T-helper 2 cell treated with Interferon-gamma antibody and Interleukin-4, amounts not matched to agents 5 μg/mL and 100 μg/mL, for 36 hours (primary cell): ENCODE measurements at regions not wholly inside any gene's neighbourhood (a gene's known extent, or its start where the extent isn't known, plus 50 kb on each side); places are given as distances from the start of the nearest gene placed in this dataset.

Source experiments
- DNase-seq: peaks from one replicate; pipeline ENCODE4 v3.0.0; 2021; ENCODE audit warnings: low spot score
- H3K27ac Mint-ChIP-seq: one replicate; pipeline ENCODE4 v1.8.0; 2021; ENCODE audit warnings: mild to moderate bottlenecking, mixed read lengths
- H3K27me3 Mint-ChIP-seq: one replicate; pipeline ENCODE4 v1.8.0; 2021; ENCODE audit warnings: low read depth, mixed read lengths
- H3K36me3 Mint-ChIP-seq: one replicate; pipeline ENCODE4 v1.8.0; 2021; ENCODE audit warnings: low read depth, mixed read lengths
- H3K4me1 Mint-ChIP-seq: one replicate; pipeline ENCODE4 v1.8.0; 2021; ENCODE audit warnings: low read depth, mixed read lengths
- H3K4me3 Mint-ChIP-seq: one replicate; pipeline ENCODE4 v1.8.0; 2022; ENCODE audit warnings: mild to moderate bottlenecking, moderate library complexity, mixed read lengths
- H3K9me3 Mint-ChIP-seq: one replicate; pipeline ENCODE4 v1.8.0; 2021; ENCODE audit warnings: mixed read lengths

- DNase-seq: no peak
- Mint-ChIP-seq H3K36me3 (no peaks in the 10 kb centered on the region), H3K4me1 (no peaks in the 10 kb centered on the region), H3K27ac (no peak overlapping the region), H3K9me3 (no peaks in the 10 kb centered on the region), H3K4me3 (no peak overlapping the region), H3K27me3 (no peaks in the 10 kb centered on the region)
These were observed 762.9 kb downstream of the LTN1 start for GRCh38 chr21:28229814-28230213.

GRCh38 chr21:28228636-28228995, 764.1 kb downstream of the LTN1 start:
- no peaks in the 10 kb centered on the region for H3K36me3 Mint-ChIP-seq
- no peak overlapping the region for H3K27ac Mint-ChIP-seq
- no peaks in the 10 kb centered on the region for H3K9me3 Mint-ChIP-seq
- DNase-seq: no peak
- H3K27me3 Mint-ChIP-seq: no peaks in the 10 kb centered on the region
- H3K4me3 Mint-ChIP-seq: no peak overlapping the region
- H3K4me1 Mint-ChIP-seq: no peaks in the 10 kb centered on the region

GRCh38 chr21:28227881-28228635, 764.6 kb downstream of the LTN1 start:
- H3K27me3 Mint-ChIP-seq: no peaks in the 10 kb centered on the region
- H3K9me3 Mint-ChIP-seq: no peaks in the 10 kb centered on the region
- H3K27ac Mint-ChIP-seq: no peak overlapping the region
- H3K4me3 Mint-ChIP-seq: no peak overlapping the region
- DNase-seq: no peak
- no peaks in the 10 kb centered on the region for H3K4me1 Mint-ChIP-seq
- H3K36me3 Mint-ChIP-seq: no peaks in the 10 kb centered on the region

- Mint-ChIP-seq H3K27me3 (no peaks in the 10 kb centered on the region), H3K9me3 (no peaks in the 10 kb centered on the region), H3K4me3 (no peak overlapping the region), H3K27ac (no peak overlapping the region), H3K36me3 (no peaks in the 10 kb centered on the region), H3K4me1 (no peaks in the 10 kb centered on the region)
- no peak for DNase-seq
These were observed 766.1 kb downstream of the LTN1 start for GRCh38 chr21:28226563-28226962.

GRCh38 chr21:28224191-28224726, 768.4 kb downstream of the LTN1 start:
- DNase-seq: no peak
- Mint-ChIP-seq H3K27me3 (no peaks in the 10 kb centered on the region), H3K4me1 (no peaks in the 10 kb centered on the region), H3K9me3 (no peaks in the 10 kb centered on the region), H3K27ac (no peak overlapping the region), H3K36me3 (no peaks in the 10 kb centered on the region), H3K4me3 (no peak overlapping the region)

- Mint-ChIP-seq H3K27ac (no peak overlapping the region), H3K9me3 (no peaks in the 10 kb centered on the region), H3K27me3 (no peaks in the 10 kb centered on the region), H3K4me1 (no peaks in the 10 kb centered on the region), H3K4me3 (no peak overlapping the region), H3K36me3 (no peaks in the 10 kb centered on the region)
- DNase-seq: no peak
These were observed 770.7 kb downstream of the LTN1 start for GRCh38 chr21:28221984-28222383.

GRCh38 chr21:28220680-28221079, 772.0 kb downstream of the LTN1 start:
- Mint-ChIP-seq H3K4me1 (no peaks in the 10 kb centered on the region), H3K27me3 (no peaks in the 10 kb centered on the region), H3K9me3 (no peaks in the 10 kb centered on the region), H3K4me3 (no peak overlapping the region), H3K36me3 (no peaks in the 10 kb centered on the region), H3K27ac (no peak overlapping the region)
- DNase-seq: no peak

GRCh38 chr21:28216976-28217523, 775.6 kb downstream of the LTN1 start:
- Mint-ChIP-seq H3K36me3 (no peaks in the 10 kb centered on the region), H3K9me3 (no peaks in the 10 kb centered on the region), H3K4me1 (no peaks in the 10 kb centered on the region), H3K27me3 (no peaks in the 10 kb centered on the region), H3K27ac (no peak overlapping the region), H3K4me3 (no peak overlapping the region)
- no peak for DNase-seq

- Mint-ChIP-seq H3K9me3 (no peaks in the 10 kb centered on the region), H3K36me3 (no peaks in the 10 kb centered on the region), H3K4me1 (no peaks in the 10 kb centered on the region), H3K27me3 (no peaks in the 10 kb centered on the region), H3K4me3 (no peak overlapping the region), H3K27ac (no peak overlapping the region)
- DNase-seq: no peak
These were observed 777.3 kb downstream of the LTN1 start for GRCh38 chr21:28215214-28215954.

- H3K4me3 Mint-ChIP-seq: no peak overlapping the region
- H3K36me3 Mint-ChIP-seq: no peaks in the 10 kb centered on the region
- no peaks in the 10 kb centered on the region for H3K27me3 Mint-ChIP-seq
- H3K9me3 Mint-ChIP-seq: no peaks in the 10 kb centered on the region
- DNase-seq: no peak
- H3K27ac Mint-ChIP-seq: no peak overlapping the region
- no peaks in the 10 kb centered on the region for H3K4me1 Mint-ChIP-seq
These were observed 777.9 kb downstream of the LTN1 start for GRCh38 chr21:28214786-28215185.

GRCh38 chr21:28213261-28213660, 779.4 kb downstream of the LTN1 start:
- no peaks in the 10 kb centered on the region for H3K36me3 Mint-ChIP-seq
- no peak for DNase-seq
- no peaks in the 10 kb centered on the region for H3K9me3 Mint-ChIP-seq
- no peaks in the 10 kb centered on the region for H3K4me1 Mint-ChIP-seq
- no peak overlapping the region for H3K27ac Mint-ChIP-seq
- H3K4me3 Mint-ChIP-seq: no peak overlapping the region
- H3K27me3 Mint-ChIP-seq: no peaks in the 10 kb centered on the region

GRCh38 chr21:28212061-28212460, 780.6 kb downstream of the LTN1 start:
- Mint-ChIP-seq H3K4me3 (no peak overlapping the region), H3K9me3 (no peaks in the 10 kb centered on the region), H3K27ac (no peak overlapping the region), H3K27me3 (no peaks in the 10 kb centered on the region), H3K36me3 (no peaks in the 10 kb centered on the region), H3K4me1 (no peaks in the 10 kb centered on the region)
- no peak for DNase-seq

GRCh38 chr21:28207436-28208173, 785.1 kb downstream of the LTN1 start:
- no peak overlapping the region for H3K27ac Mint-ChIP-seq
- DNase-seq: no peak
- no peaks in the 10 kb centered on the region for H3K36me3 Mint-ChIP-seq
- H3K9me3 Mint-ChIP-seq: no peaks in the 10 kb centered on the region
- H3K27me3 Mint-ChIP-seq: no peaks in the 10 kb centered on the region
- no peaks in the 10 kb centered on the region for H3K4me1 Mint-ChIP-seq
- no peak overlapping the region for H3K4me3 Mint-ChIP-seq

GRCh38 chr21:28200726-28201125, 792.0 kb downstream of the LTN1 start:
- no peaks in the 10 kb centered on the region for H3K4me1 Mint-ChIP-seq
- H3K4me3 Mint-ChIP-seq: no peak overlapping the region
- H3K27me3 Mint-ChIP-seq: no peaks in the 10 kb centered on the region
- H3K27ac Mint-ChIP-seq: no peak overlapping the region
- DNase-seq: no peak
- no peaks in the 10 kb centered on the region for H3K36me3 Mint-ChIP-seq
- H3K9me3 Mint-ChIP-seq: peaks cover 16% of the 10 kb centered on the region
